Memory B cell (primary cell): ENCODE measurements at regions not wholly inside any gene's neighbourhood (a gene's known extent, or its start where the extent isn't known, plus 50 kb on each side); places are given as distances from the start of the nearest gene placed in this dataset.

ENCODE experiments used
- ATAC-seq: fragments of 150-1000 bp; cut with Tn5 transposase; 2 replicates; pipeline ENCODE4 v1.10.0; 2021; ENCODE audit warnings: low read depth, mild to moderate bottlenecking, moderate library complexity
- DNase-seq, 2 donors: peaks; one replicate each; pipeline ENCODE4 v3.0.0; 2022; ENCODE audit warnings: low spot score in 2 of 2
- H3K27ac Mint-ChIP-seq: one replicate; pipeline ENCODE4 v1.8.0; 2022; ENCODE audit warnings: mild to moderate bottlenecking, moderate library complexity, mixed read lengths
- H3K27me3 Mint-ChIP-seq: one replicate; pipeline ENCODE4 v1.8.0; 2022; ENCODE audit warnings: mixed read lengths
- H3K36me3 Mint-ChIP-seq: one replicate; pipeline ENCODE4 v1.8.0; 2022; ENCODE audit warnings: mild to moderate bottlenecking, mixed read lengths
- H3K4me1 Mint-ChIP-seq: one replicate; pipeline ENCODE4 v1.8.0; 2022; ENCODE audit warnings: mixed read lengths
- H3K4me3 Mint-ChIP-seq: one replicate; pipeline ENCODE4 v1.8.0; 2022; ENCODE audit warnings: mild to moderate bottlenecking, moderate library complexity, mixed read lengths
- H3K9me3 Mint-ChIP-seq: one replicate; pipeline ENCODE4 v1.8.0; 2022; ENCODE audit warnings: mixed read lengths

GRCh38 chr3:168427835-168428475 is 332.2 kb upstream of the GOLIM4 start:
- H3K36me3 Mint-ChIP-seq, result no peaks in the 10 kb centered on the region
- no peaks in the 10 kb centered on the region for H3K9me3 Mint-ChIP-seq
- DNase-seq, result no peak
- no peaks in the 10 kb centered on the region for H3K27me3 Mint-ChIP-seq
- H3K27ac Mint-ChIP-seq, result no peak overlapping the region
- no peak for ATAC-seq
- H3K4me1 Mint-ChIP-seq, result no peaks in the 10 kb centered on the region
- H3K4me3 Mint-ChIP-seq, result no peak overlapping the region

- no peak overlapping the region for H3K27ac Mint-ChIP-seq
- H3K4me3 Mint-ChIP-seq, result no peak overlapping the region
- no peak for DNase-seq
- ATAC-seq, result no peak
- H3K27me3 Mint-ChIP-seq, result no peaks in the 10 kb centered on the region
- H3K4me1 Mint-ChIP-seq, result no peaks in the 10 kb centered on the region
- H3K9me3 Mint-ChIP-seq, result no peaks in the 10 kb centered on the region
- no peaks in the 10 kb centered on the region for H3K36me3 Mint-ChIP-seq
Measured at GRCh38 chr3:168427156-168427555, 331.4 kb upstream of the GOLIM4 start.

GRCh38 chr3:168425936-168426595 is 330.3 kb upstream of the GOLIM4 start:
- DNase-seq (no peak), ATAC-seq (no peak)
- H3K27me3 Mint-ChIP-seq, result no peaks in the 10 kb centered on the region
- no peak overlapping the region for H3K27ac Mint-ChIP-seq
- no peaks in the 10 kb centered on the region for H3K36me3 Mint-ChIP-seq
- no peaks in the 10 kb centered on the region for H3K4me1 Mint-ChIP-seq
- no peaks in the 10 kb centered on the region for H3K9me3 Mint-ChIP-seq
- H3K4me3 Mint-ChIP-seq, result no peak overlapping the region

- Mint-ChIP-seq H3K4me3 (no peak overlapping the region), H3K36me3 (no peaks in the 10 kb centered on the region), H3K9me3 (no peaks in the 10 kb centered on the region), H3K4me1 (no peaks in the 10 kb centered on the region), H3K27ac (no peak overlapping the region), H3K27me3 (no peaks in the 10 kb centered on the region)
- DNase-seq, result no peak
- ATAC-seq, result no peak
Measured at GRCh38 chr3:168424059-168424734, 328.5 kb upstream of the GOLIM4 start.

GRCh38 chr3:168422843-168423242 is 327.1 kb upstream of the GOLIM4 start:
- H3K4me3 Mint-ChIP-seq, result no peak overlapping the region
- H3K4me1 Mint-ChIP-seq, result no peaks in the 10 kb centered on the region
- ATAC-seq, result no peak
- H3K36me3 Mint-ChIP-seq, result no peaks in the 10 kb centered on the region
- peaks cover under 1% of the 10 kb centered on the region for H3K27me3 Mint-ChIP-seq
- DNase-seq, result no peak
- peaks cover under 1% of the 10 kb centered on the region for H3K9me3 Mint-ChIP-seq
- H3K27ac Mint-ChIP-seq, result no peak overlapping the region

GRCh38 chr3:168419091-168419490 is 323.4 kb upstream of the GOLIM4 start:
- Mint-ChIP-seq H3K27ac (no peak overlapping the region), H3K4me1 (no peaks in the 10 kb centered on the region), H3K9me3 (peaks cover 1% of the 10 kb centered on the region), H3K27me3 (peaks cover 1% of the 10 kb centered on the region), H3K4me3 (no peak overlapping the region), H3K36me3 (no peaks in the 10 kb centered on the region)
- no peak for DNase-seq
- no peak for ATAC-seq

GRCh38 chr3:168417016-168417415 is 321.3 kb upstream of the GOLIM4 start:
- no peak for ATAC-seq
- DNase-seq, result no peak
- H3K27me3 Mint-ChIP-seq, result peaks cover 1% of the 10 kb centered on the region
- H3K4me3 Mint-ChIP-seq, result no peak overlapping the region
- H3K36me3 Mint-ChIP-seq, result no peaks in the 10 kb centered on the region
- peaks cover 1% of the 10 kb centered on the region for H3K9me3 Mint-ChIP-seq
- no peaks in the 10 kb centered on the region for H3K4me1 Mint-ChIP-seq
- no peak overlapping the region for H3K27ac Mint-ChIP-seq

GRCh38 chr3:168416446-168416845 is 320.7 kb upstream of the GOLIM4 start:
- peaks cover 1% of the 10 kb centered on the region for H3K9me3 Mint-ChIP-seq
- DNase-seq, result no peak
- no peak for ATAC-seq
- H3K27me3 Mint-ChIP-seq, result peaks cover 1% of the 10 kb centered on the region
- no peak overlapping the region for H3K27ac Mint-ChIP-seq
- H3K4me3 Mint-ChIP-seq, result no peak overlapping the region
- H3K36me3 Mint-ChIP-seq, result no peaks in the 10 kb centered on the region
- H3K4me1 Mint-ChIP-seq, result no peaks in the 10 kb centered on the region

GRCh38 chr3:168414149-168414548 is 318.4 kb upstream of the GOLIM4 start:
- Mint-ChIP-seq H3K4me3 (no peak overlapping the region), H3K9me3 (peaks cover 6% of the 10 kb centered on the region)
- ATAC-seq, result no peak

GRCh38 chr3:168407381-168407780 is 311.7 kb upstream of the GOLIM4 start:
- H3K36me3 Mint-ChIP-seq, result no peaks in the 10 kb centered on the region
- no peaks in the 10 kb centered on the region for H3K27me3 Mint-ChIP-seq
- H3K4me3 Mint-ChIP-seq, result no peak overlapping the region
- no peak overlapping the region for H3K27ac Mint-ChIP-seq
- H3K4me1 Mint-ChIP-seq, result no peaks in the 10 kb centered on the region
- no peak for DNase-seq
- peaks cover 5% of the 10 kb centered on the region for H3K9me3 Mint-ChIP-seq
- ATAC-seq, result no peak

More at GRCh38 chr3:168414149-168414548, 318.4 kb upstream of the GOLIM4 start:
- Mint-ChIP-seq H3K4me1 (no peaks in the 10 kb centered on the region), H3K36me3 (no peaks in the 10 kb centered on the region), H3K27ac (no peak overlapping the region), H3K27me3 (peaks cover 1% of the 10 kb centered on the region)
- DNase-seq, result no peak

- Mint-ChIP-seq H3K9me3 (peaks cover 4% of the 10 kb centered on the region), H3K4me3 (no peak overlapping the region), H3K4me1 (no peaks in the 10 kb centered on the region), H3K27ac (no peak overlapping the region), H3K36me3 (no peaks in the 10 kb centered on the region), H3K27me3 (no peaks in the 10 kb centered on the region)
- DNase-seq (no peak), ATAC-seq (no peak)
Measured at GRCh38 chr3:168405288-168405687, 309.6 kb upstream of the GOLIM4 start.

- no peak for ATAC-seq
- H3K4me3 Mint-ChIP-seq, result no peak overlapping the region
- H3K4me1 Mint-ChIP-seq, result no peaks in the 10 kb centered on the region
- DNase-seq, result no peak
- H3K27me3 Mint-ChIP-seq, result no peaks in the 10 kb centered on the region
- no peak overlapping the region for H3K27ac Mint-ChIP-seq
- H3K9me3 Mint-ChIP-seq, result no peaks in the 10 kb centered on the region
- H3K36me3 Mint-ChIP-seq, result no peaks in the 10 kb centered on the region
Measured at GRCh38 chr3:168398371-168399025, 302.8 kb upstream of the GOLIM4 start.

- Mint-ChIP-seq H3K4me3 (no peak overlapping the region), H3K36me3 (no peaks in the 10 kb centered on the region), H3K9me3 (peaks cover 1% of the 10 kb centered on the region), H3K27ac (no peak overlapping the region), H3K27me3 (no peaks in the 10 kb centered on the region), H3K4me1 (no peaks in the 10 kb centered on the region)
- ATAC-seq, result no peak
- no peak for DNase-seq
Measured at GRCh38 chr3:168396861-168397260, 301.1 kb upstream of the GOLIM4 start.

GRCh38 chr3:168395551-168395950 is 299.8 kb upstream of the GOLIM4 start:
- Mint-ChIP-seq H3K4me1 (no peaks in the 10 kb centered on the region), H3K27ac (no peak overlapping the region), H3K36me3 (no peaks in the 10 kb centered on the region), H3K4me3 (no peak overlapping the region), H3K9me3 (peaks cover 1% of the 10 kb centered on the region), H3K27me3 (no peaks in the 10 kb centered on the region)
- ATAC-seq (no peak), DNase-seq (no peak)
